Neural cell (in vitro differentiated cells): ENCODE measurements at regions not wholly inside any gene's neighbourhood (a gene's known extent, or its start where the extent isn't known, plus 50 kb on each side); places are given as distances from the start of the nearest gene placed in this dataset.

ENCODE experiments used
- EP300 ChIP-seq: fragments of 450-650 bp; conservative IDR thresholded peaks from 2 replicates; pipeline ENCODE4 v1.6.1; 2014; ENCODE audit warnings: antibody characterized with exemption, mild to moderate bottlenecking, moderate library complexity; ENCODE audit not compliant: poor library complexity, severe bottlenecking
- EZH2 ChIP-seq: fragments of 200-600, 300-800 bp; shearing (Covaris generic), sonication (generic); IDR thresholded peaks from 2 replicates; pipeline ENCODE4 v1.6.1; 2014; ENCODE audit warnings: antibody characterized with exemption, low read length, borderline replicate concordance, mild to moderate bottlenecking; ENCODE audit not compliant: insufficient read depth, poor library complexity, severe bottlenecking
- POLR2AphosphoS5 ChIP-seq: IDR thresholded peaks from 2 replicates; pipeline ENCODE4 v1.6.1; 2012
- RAD21 ChIP-seq: fragments of 450-650 bp; conservative IDR thresholded peaks from 2 replicates; pipeline ENCODE4 v1.6.1; 2014; ENCODE audit warnings: antibody characterized with exemption, mild to moderate bottlenecking, moderate library complexity
- SMC3 ChIP-seq: fragments of 450-650 bp; conservative IDR thresholded peaks from 2 replicates; pipeline ENCODE4 v1.6.1; 2014; ENCODE audit warnings: antibody characterized with exemption, mild to moderate bottlenecking, moderate library complexity; ENCODE audit not compliant: poor library complexity
- TF ChIP-seq, protein P1 (sequence below): fragments of 450-650 bp; IDR thresholded peaks from 2 replicates; pipeline ENCODE4 v1.5.1; 2014; ENCODE audit warnings: antibody characterized with exemption, mild to moderate bottlenecking, moderate library complexity; ENCODE audit not compliant: poor library complexity, severe bottlenecking
- TF ChIP-seq, protein P2 (sequence below): IDR thresholded peaks from 2 replicates; pipeline ENCODE4 v1.6.1; 2012; ENCODE audit warnings: borderline replicate concordance

DNA sequence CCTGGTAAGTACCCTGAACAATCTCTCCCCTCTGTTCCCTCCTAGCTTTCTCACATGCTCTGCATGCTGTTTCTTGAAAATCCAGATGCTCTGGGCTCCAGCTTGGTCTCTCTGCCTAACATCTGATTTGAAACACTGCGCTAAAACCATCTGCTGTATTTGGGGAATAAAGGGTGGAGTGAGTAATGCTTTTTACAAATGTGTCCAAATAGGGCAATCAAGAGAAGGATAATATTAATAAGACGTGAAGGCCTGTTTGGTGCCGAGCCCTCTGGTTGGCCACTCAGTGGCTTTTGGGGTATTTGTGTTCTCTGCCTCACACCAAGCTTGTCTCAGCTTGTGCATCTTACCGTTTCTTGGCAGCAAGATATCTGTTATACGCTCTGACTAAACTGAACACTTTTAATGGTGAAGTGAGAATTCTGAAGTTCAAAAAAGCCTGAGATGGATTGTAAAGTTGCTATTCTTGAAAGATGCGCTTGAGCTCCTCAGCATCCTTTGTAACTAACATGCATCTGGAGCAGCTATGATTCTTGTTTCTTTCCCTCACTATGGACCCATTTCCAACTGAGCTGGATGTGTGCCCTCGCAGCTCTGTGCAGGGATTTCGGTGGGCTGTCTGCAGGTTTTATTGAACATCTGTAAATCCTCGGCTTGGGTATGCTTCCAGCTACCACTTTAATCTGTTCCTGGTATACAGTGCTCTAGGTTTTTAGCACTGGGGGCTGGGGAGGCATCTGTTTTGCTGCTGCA lies 269.4 kb downstream of the RWDD3 start:
- TF ChIP-seq, protein P1, sequence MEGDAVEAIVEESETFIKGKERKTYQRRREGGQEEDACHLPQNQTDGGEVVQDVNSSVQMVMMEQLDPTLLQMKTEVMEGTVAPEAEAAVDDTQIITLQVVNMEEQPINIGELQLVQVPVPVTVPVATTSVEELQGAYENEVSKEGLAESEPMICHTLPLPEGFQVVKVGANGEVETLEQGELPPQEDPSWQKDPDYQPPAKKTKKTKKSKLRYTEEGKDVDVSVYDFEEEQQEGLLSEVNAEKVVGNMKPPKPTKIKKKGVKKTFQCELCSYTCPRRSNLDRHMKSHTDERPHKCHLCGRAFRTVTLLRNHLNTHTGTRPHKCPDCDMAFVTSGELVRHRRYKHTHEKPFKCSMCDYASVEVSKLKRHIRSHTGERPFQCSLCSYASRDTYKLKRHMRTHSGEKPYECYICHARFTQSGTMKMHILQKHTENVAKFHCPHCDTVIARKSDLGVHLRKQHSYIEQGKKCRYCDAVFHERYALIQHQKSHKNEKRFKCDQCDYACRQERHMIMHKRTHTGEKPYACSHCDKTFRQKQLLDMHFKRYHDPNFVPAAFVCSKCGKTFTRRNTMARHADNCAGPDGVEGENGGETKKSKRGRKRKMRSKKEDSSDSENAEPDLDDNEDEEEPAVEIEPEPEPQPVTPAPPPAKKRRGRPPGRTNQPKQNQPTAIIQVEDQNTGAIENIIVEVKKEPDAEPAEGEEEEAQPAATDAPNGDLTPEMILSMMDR, result no peak
- TF ChIP-seq EZH2 (no peak), SMC3 (no peak), POLR2AphosphoS5 (no peak), EP300 (no peak), RAD21 (no peak)
- TF ChIP-seq, protein P2, sequence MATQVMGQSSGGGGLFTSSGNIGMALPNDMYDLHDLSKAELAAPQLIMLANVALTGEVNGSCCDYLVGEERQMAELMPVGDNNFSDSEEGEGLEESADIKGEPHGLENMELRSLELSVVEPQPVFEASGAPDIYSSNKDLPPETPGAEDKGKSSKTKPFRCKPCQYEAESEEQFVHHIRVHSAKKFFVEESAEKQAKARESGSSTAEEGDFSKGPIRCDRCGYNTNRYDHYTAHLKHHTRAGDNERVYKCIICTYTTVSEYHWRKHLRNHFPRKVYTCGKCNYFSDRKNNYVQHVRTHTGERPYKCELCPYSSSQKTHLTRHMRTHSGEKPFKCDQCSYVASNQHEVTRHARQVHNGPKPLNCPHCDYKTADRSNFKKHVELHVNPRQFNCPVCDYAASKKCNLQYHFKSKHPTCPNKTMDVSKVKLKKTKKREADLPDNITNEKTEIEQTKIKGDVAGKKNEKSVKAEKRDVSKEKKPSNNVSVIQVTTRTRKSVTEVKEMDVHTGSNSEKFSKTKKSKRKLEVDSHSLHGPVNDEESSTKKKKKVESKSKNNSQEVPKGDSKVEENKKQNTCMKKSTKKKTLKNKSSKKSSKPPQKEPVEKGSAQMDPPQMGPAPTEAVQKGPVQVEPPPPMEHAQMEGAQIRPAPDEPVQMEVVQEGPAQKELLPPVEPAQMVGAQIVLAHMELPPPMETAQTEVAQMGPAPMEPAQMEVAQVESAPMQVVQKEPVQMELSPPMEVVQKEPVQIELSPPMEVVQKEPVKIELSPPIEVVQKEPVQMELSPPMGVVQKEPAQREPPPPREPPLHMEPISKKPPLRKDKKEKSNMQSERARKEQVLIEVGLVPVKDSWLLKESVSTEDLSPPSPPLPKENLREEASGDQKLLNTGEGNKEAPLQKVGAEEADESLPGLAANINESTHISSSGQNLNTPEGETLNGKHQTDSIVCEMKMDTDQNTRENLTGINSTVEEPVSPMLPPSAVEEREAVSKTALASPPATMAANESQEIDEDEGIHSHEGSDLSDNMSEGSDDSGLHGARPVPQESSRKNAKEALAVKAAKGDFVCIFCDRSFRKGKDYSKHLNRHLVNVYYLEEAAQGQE, result no peak
